H1 (cell line): ENCODE measurements at regions not wholly inside any gene's neighbourhood (a gene's known extent, or its start where the extent isn't known, plus 50 kb on each side); places are given as distances from the start of the nearest gene placed in this dataset.

Experiments used
- ASH2L ChIP-seq: fragments of 200-600, 300-600 bp; sonication (generic); IDR thresholded peaks from one replicate; pipeline ENCODE4 v1.7.1; 2017; ENCODE audit warnings: low read length
- NANOG ChIP-seq: IDR thresholded peaks from 2 replicates; pipeline ENCODE4 v1.6.1; 2011; ENCODE audit warnings: low read length, low read depth, mild to moderate bottlenecking, inconsistent platforms; ENCODE audit not compliant: insufficient read depth, poor library complexity, severe bottlenecking
- SAP30 ChIP-seq: fragments of 300-600 bp; sonication (generic); IDR thresholded peaks from 2 replicates; pipeline ENCODE4 v1.7.1; 2012; ENCODE audit warnings: low read length, moderate library complexity, mild to moderate bottlenecking, inconsistent platforms; ENCODE audit not compliant: insufficient read depth, insufficient replicate concordance
- TAF7 ChIP-seq: optimal IDR thresholded peaks from 2 replicates; pipeline ENCODE3; 2011; ENCODE audit warnings: low read depth, mild to moderate bottlenecking, inconsistent platforms, low read length, moderate library complexity, borderline replicate concordance

DNA sequence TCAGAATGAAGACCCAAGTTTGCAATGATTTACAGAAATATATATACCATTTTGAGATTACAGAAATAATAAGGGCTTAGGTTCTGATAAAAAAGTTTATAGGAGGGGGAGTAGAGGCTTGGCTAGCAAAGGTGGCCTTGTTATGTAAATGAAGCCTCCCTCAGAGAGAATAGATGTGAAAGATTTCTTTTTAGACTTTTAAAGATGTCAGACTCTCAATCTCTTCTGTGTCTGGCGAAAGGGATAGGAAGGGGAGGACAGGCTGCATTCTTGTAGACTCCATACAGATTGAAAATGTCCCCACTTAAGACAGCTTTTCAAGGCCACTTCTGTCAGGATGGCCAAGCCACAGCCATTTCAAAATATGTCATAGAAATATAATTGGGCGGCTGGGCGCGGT is 63.1 kb upstream of the CLINT1 start (continued):
- TF ChIP-seq NANOG (no peak), TAF7 (no peak), ASH2L (no peak), SAP30 (no peak)
- TF ChIP-seq, all 59 proteins: peak for 0
